HG03159 (cell line): ENCODE measurements at regions not wholly inside any gene's neighbourhood (a gene's known extent, or its start where the extent isn't known, plus 50 kb on each side); places are given as distances from the start of the nearest gene placed in this dataset.
A peak's percentile ranks its signal among the peaks of the same experiment; 100 is the strongest.
"Not testable (repeated sequence)": the region's sequence is repeated elsewhere in the genome, so short reads cannot be mapped to it uniquely, and the experiment has no call there.

Experiments
- ATAC-seq: cut with Tn5 transposase; IDR thresholded peaks from one replicate; pipeline ENCODE4 v1.9.1; 2021; ENCODE audit warnings: mild to moderate bottlenecking, moderate library complexity; ENCODE audit not compliant: unreplicated experiment

DNA sequence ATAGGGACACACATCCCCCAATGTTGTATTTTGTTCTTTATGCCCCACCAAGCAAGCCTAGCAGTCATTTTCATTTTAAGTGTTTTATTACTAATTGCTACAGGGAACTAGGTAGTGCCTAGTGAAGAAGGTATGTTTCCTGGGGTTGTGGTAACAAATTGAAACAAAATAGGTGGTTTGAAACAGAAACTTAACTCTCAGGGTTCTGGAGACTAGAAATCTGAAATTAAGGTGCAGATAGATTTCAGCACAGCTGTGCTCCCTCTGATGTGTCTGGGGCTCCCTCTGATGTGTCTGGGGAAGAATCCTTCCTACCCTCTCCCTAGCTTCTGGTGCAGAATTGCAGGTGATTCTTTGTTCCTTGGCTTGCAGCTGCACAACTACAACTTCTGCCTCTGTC lies 390.1 kb downstream of the ZFHX3 start:
- peak; percentile 95 for ATAC-seq

GRCh38 chr16:72657164-72657563 lies 390.8 kb downstream of the ZFHX3 start:
- no peak for ATAC-seq

DNA sequence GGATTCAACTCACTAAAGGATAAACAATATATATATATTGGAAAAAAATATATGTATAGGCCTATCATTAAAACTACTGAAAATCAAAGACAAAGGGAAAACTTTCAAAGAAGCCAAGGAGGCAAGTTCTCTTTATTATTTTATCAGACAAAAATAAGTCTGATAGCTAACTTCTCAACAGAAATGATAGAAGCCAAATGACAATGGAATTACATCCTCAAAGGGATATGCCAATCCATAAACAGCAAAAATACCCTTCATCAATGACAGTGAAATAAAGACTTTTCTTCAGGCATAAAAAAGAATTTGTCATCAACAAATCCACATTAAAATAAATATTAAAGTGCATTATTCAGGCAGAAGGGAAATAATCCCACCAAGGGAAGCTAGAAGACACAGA lies 393.4 kb downstream of the ZFHX3 start:
- no peak for ATAC-seq

DNA sequence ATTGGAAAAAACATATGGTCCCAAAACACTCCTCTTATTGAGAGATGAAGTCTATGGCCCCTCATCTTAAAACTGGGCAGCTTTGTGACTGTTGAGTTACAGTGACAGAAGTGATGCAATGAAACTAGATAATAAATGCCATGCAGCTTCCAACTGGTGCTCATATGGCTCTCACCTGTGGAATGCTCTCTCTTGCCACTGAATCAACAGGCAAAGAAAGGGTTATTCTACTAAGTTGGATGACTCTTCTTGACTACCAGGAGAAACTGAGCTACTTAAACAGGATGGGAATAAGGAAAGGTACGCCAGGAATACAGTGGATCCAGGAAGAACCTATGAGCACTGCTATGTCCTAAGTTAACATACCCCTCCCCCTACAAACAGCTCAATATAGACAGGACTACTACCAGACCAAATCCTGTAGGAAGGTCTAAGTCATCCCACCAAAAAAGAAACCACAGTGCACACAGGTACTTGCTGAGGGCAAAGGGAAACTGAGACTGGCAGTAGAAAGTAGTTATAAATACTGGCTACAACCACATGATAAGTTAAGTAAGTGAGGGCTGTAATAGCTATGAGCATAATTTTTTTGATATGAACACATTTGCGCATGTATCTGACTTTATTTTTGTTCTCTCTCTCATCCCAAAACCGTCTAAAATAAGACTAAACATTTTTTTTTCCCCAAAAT lies 398.5 kb downstream of the ZFHX3 start:
- no peak for ATAC-seq

DNA sequence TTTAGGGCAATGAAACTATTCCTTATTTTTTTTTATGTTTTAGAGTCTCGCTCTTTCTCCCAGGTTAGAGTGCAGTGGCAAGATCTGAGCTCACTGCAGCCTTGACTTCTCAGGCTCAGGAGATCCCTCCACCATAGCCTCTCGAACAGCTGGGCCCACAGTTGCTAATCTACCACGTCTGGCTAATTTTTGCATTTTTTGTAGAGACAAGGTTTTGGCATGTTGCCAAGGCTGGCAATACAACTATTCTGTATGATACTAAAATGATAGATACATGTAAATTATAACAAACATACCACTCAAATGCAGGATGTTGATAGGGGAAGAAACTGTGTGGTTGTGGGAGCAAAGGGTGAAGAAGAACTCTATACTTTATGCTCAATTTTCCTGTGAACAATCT lies 401.3 kb downstream of the ZFHX3 start:
- no peak for ATAC-seq

- ATAC-seq: no peak
These were observed 402.4 kb downstream of the ZFHX3 start for GRCh38 chr16:72645538-72645937.

GRCh38 chr16:72644911-72645310 lies 403.0 kb downstream of the ZFHX3 start:
- ATAC-seq: no peak

- no peak for ATAC-seq
These were observed 408.4 kb downstream of the ZFHX3 start for GRCh38 chr16:72639494-72639893.

GRCh38 chr16:72637306-72637705 lies 410.6 kb downstream of the ZFHX3 start:
- ATAC-seq: no peak

DNA sequence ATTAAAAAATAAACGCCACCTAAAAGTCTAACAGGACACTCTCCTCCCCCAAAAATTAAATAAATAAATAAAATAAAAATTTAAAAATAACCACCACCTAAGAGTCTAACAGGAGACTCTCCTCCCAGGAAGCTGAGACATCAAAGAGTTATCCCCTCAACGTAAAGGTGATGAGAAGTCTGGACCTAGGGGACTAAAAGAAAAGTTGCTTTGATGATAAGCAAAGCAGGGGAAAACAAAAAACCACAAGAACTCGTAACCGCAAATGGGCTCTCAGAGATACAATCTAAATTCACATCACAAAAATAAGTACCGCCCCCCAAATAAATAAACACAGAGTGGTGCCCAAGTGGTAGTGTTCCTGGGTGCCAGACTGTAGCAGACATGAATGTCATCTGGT lies 412.2 kb downstream of the ZFHX3 start:
- ATAC-seq: no peak

- ATAC-seq: no peak
These were observed 412.8 kb downstream of the ZFHX3 start for GRCh38 chr16:72635104-72635503.

GRCh38 chr16:72627182-72627896 lies 420.6 kb downstream of the ZFHX3 start:
- not testable (repeated sequence) for ATAC-seq

DNA sequence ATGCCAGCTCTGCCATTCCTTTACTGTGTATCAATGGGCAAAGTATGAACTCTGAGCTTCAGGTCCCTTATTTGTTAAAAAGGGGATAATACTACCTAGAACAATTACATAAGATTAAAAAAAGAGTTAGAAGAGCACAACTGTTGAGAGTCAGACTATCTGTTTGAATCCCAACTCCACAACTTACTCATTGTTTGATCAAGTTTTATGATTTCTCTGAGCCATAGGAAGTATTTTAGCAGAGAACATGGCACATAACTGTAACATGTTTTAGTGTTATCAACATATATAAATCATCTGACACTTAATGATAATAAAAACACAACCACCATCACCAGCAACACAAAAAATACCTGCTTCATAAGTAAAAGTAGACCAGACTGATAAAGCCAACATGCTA lies 421.3 kb downstream of the ZFHX3 start:
- ATAC-seq: no peak

- ATAC-seq: no peak
These were observed 426.3 kb downstream of the ZFHX3 start for GRCh38 chr16:72621651-72622050.

GRCh38 chr16:72620853-72621252 lies 427.1 kb downstream of the ZFHX3 start:
- ATAC-seq: no peak

GRCh38 chr16:72620348-72620747 lies 427.6 kb downstream of the ZFHX3 start:
- no peak for ATAC-seq

GRCh38 chr16:72615856-72616255 lies 432.1 kb downstream of the ZFHX3 start:
- ATAC-seq: no peak

GRCh38 chr16:72612718-72613117 lies 435.2 kb downstream of the ZFHX3 start:
- ATAC-seq: no peak

- ATAC-seq: no peak
These were observed 435.7 kb downstream of the ZFHX3 start for GRCh38 chr16:72612256-72612655.

DNA sequence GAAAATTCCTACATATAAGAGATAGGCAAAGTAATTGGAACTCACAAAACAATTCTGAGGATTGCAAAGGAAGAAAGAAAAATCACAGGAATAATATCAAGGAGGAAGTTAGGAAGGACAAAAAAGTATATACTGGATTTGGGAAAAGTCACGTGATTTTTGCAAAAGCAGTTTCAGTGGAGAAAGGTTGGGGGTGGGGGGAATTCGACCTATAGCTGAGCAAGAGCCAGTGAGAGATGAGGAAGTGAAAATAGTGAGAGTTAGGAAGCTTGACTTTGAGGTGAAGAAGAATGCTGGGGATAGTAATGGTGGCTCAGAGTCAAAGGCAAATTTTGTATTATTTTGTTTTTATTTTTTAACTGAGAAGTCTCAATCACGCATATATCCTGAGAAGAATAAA lies 438.0 kb upstream of the PMFBP1 start:
- no peak for ATAC-seq

- ATAC-seq: no peak
These were observed 437.1 kb upstream of the PMFBP1 start for GRCh38 chr16:72609066-72609465.

GRCh38 chr16:72604375-72604774 lies 432.4 kb upstream of the PMFBP1 start:
- no peak for ATAC-seq

DNA sequence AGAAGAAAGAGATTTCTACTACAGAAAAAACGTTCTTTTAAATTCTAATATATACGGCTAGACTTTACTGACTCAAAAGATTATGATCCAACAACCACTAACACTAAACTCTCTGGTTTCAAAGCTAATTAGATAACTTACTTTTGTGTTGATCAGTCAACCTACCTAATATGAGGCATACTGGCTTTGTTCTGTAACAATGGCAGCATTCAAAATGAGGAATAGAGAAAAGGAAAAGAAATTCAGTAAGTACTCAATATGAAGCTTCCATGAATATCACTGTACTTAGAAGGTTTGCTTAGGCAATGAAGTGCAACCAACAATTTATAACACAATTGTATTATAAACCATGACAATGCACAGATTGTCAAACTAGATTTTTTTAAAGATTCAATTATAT lies 430.5 kb upstream of the PMFBP1 start:
- no peak for ATAC-seq
